ENCODE measurements at regions not wholly inside any gene's neighbourhood (a gene's known extent, or its start where the extent isn't known, plus 50 kb on each side); places are given as distances from the start of the nearest gene placed in this dataset.

DNA sequence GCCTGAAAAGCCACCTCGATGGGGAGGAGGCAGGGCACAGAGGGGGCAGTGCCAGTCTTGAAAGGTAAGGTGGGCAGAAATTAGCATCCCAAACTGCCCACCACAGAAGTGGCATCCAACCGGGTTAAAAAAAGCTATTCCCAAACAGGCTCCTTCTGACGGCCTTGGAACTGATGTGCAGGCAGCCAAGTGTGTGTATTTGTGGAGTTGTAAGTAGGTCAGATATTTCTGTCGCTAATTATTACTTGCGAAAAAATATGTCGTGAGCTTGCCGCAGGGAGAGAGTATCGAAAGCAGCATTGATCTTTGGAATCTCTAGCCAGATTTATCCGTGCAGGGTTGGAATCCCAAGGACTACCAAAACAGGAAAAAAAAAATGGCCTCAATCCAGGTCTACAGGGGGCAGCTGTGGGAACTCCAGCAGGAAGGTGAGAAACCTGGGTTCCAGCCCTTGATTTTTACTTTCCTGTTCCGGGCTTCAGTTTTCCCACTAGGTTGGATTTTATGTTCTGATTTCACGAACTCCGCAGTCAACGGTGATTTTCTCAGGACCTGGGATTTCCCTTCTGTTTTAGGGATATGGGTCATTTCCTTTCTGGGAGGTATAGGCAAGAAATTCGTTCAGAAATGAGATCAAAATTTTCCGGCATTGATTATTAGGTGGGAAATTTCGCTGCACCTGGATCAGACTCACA is 200.8 kb downstream of the RGS3 start:
- TF ChIP-seq TAF1 (IDR thresholded peaks at IDR 0.05; ENCODE audit: low read depth) (no peak), EZH2 (IDR thresholded peaks at IDR 0.05; ENCODE audit: borderline replicate concordance, insufficient read depth, low read length, poor library complexity, severe bottlenecking) (no peak)
- TF ChIP-seq, protein P1, sequence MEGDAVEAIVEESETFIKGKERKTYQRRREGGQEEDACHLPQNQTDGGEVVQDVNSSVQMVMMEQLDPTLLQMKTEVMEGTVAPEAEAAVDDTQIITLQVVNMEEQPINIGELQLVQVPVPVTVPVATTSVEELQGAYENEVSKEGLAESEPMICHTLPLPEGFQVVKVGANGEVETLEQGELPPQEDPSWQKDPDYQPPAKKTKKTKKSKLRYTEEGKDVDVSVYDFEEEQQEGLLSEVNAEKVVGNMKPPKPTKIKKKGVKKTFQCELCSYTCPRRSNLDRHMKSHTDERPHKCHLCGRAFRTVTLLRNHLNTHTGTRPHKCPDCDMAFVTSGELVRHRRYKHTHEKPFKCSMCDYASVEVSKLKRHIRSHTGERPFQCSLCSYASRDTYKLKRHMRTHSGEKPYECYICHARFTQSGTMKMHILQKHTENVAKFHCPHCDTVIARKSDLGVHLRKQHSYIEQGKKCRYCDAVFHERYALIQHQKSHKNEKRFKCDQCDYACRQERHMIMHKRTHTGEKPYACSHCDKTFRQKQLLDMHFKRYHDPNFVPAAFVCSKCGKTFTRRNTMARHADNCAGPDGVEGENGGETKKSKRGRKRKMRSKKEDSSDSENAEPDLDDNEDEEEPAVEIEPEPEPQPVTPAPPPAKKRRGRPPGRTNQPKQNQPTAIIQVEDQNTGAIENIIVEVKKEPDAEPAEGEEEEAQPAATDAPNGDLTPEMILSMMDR (IDR thresholded peaks at IDR 0.05; ENCODE audit: poor library complexity, severe bottlenecking) = no peak

All from neural cell (in vitro differentiated cells).